ENCODE measurements at regions not wholly inside any gene's neighbourhood (a gene's known extent, or its start where the extent isn't known, plus 50 kb on each side); places are given as distances from the start of the nearest gene placed in this dataset.

GRCh38 chr9:31243386-31243785 is 1141.1 kb upstream of the ACO1 start:
- Mint-ChIP-seq H3K4me3 (ENCODE audit: unreplicated experiment) (no peak overlapping the region), H3K36me3 (ENCODE audit: insufficient read depth, unreplicated experiment) (peaks cover 4% of the 10 kb centered on the region), H3K27me3 (ENCODE audit: insufficient read depth, unreplicated experiment) (no peaks in the 10 kb centered on the region), H3K4me1 (ENCODE audit: low read depth, unreplicated experiment) (peaks cover 7% of the 10 kb centered on the region), H3K9me3 (ENCODE audit: unreplicated experiment) (peaks cover 9% of the 10 kb centered on the region), H3K27ac (ENCODE audit: unreplicated experiment) (no peak overlapping the region)
- no peak for DNase-seq
- POLR2A ChIA-PET: no interaction called here
- no TSS peak for BruUV-seq (replicated peaks)
- Histone ChIP-seq H3K27me3 (replicated peaks; ENCODE audit: control insufficient read depth, insufficient read depth, low read length) (no peaks in the 10 kb centered on the region), H3K4me3 (ENCODE audit: low read depth, low read length) (no peak overlapping the region), H3K4me1 (peaks cover 5% of the 10 kb centered on the region; the same call in 1 of the 2 replicates), H3K9me3 (no peaks in the 10 kb centered on the region), H3K36me3 (ENCODE audit: control insufficient read depth, insufficient read depth, low read length) (no peaks in the 10 kb centered on the region)
- CTCF ChIA-PET: no interaction called here
- TF ChIP-seq, protein P1, sequence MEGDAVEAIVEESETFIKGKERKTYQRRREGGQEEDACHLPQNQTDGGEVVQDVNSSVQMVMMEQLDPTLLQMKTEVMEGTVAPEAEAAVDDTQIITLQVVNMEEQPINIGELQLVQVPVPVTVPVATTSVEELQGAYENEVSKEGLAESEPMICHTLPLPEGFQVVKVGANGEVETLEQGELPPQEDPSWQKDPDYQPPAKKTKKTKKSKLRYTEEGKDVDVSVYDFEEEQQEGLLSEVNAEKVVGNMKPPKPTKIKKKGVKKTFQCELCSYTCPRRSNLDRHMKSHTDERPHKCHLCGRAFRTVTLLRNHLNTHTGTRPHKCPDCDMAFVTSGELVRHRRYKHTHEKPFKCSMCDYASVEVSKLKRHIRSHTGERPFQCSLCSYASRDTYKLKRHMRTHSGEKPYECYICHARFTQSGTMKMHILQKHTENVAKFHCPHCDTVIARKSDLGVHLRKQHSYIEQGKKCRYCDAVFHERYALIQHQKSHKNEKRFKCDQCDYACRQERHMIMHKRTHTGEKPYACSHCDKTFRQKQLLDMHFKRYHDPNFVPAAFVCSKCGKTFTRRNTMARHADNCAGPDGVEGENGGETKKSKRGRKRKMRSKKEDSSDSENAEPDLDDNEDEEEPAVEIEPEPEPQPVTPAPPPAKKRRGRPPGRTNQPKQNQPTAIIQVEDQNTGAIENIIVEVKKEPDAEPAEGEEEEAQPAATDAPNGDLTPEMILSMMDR (IDR thresholded peaks at IDR 0.05; ENCODE audit: insufficient read depth in 1 of 2, low read depth in 1 of 2, low read length in 1 of 2, severe bottlenecking in 1 of 2, unreplicated experiment in 1 of 2): no peak
- intact Hi-C loops (cut with micrococcal nuclease; ENCODE audit: unreplicated experiment): no loop called here

GRCh38 chr9:31248156-31248555 is 1136.3 kb upstream of the ACO1 start:
- DNase-seq: no peak
- H3K27me3 Mint-ChIP-seq (ENCODE audit: insufficient read depth, unreplicated experiment): no peaks in the 10 kb centered on the region

DNA sequence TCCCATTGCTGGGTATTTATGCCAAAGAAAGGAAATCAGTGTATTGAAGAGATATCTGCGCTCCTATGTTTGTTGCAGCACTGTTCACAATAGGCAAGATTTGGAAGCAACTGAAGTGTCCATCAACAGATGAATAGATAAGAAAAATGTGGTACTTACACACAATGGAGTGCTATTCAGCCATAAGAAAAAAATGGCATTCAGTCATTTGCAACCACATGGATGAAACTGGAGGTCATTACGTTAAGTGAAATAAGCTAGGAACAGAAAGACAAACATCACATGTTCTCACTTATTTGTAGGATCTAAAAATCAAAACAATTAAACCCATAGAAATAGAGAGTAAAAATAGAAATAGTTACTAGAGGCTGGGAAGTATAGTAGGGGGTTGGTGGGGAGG is 1133.1 kb upstream of the ACO1 start:
- Histone ChIP-seq H3K4me1 (no peaks in the 10 kb centered on the region), H3K36me3 (ENCODE audit: control insufficient read depth, insufficient read depth, low read length) (no peaks in the 10 kb centered on the region), H3K27me3 (replicated peaks; ENCODE audit: control insufficient read depth, insufficient read depth, low read length) (no peaks in the 10 kb centered on the region), H3K4me3 (ENCODE audit: low read depth, low read length) (no peak overlapping the region), H3K9me3 (no peaks in the 10 kb centered on the region)
- Mint-ChIP-seq H3K27ac (ENCODE audit: unreplicated experiment) (no peak overlapping the region), H3K9me3 (ENCODE audit: unreplicated experiment) (peaks cover 9% of the 10 kb centered on the region), H3K4me3 (ENCODE audit: unreplicated experiment) (no peak overlapping the region), H3K27me3 (ENCODE audit: insufficient read depth, unreplicated experiment) (no peaks in the 10 kb centered on the region), H3K4me1 (ENCODE audit: low read depth, unreplicated experiment) (no peaks in the 10 kb centered on the region), H3K36me3 (ENCODE audit: insufficient read depth, unreplicated experiment) (peaks cover 4% of the 10 kb centered on the region)
- ChIA-PET POLR2A (no interaction called here), CTCF (no interaction called here)
- intact Hi-C loops (cut with micrococcal nuclease; ENCODE audit: unreplicated experiment): no loop called here
- no TSS peak for BruUV-seq (replicated peaks)
- DNase-seq: no peak
- TF ChIP-seq, protein P1 (IDR thresholded peaks at IDR 0.05; ENCODE audit: insufficient read depth in 1 of 2, low read depth in 1 of 2, low read length in 1 of 2, severe bottlenecking in 1 of 2, unreplicated experiment in 1 of 2): no peak

More at GRCh38 chr9:31248156-31248555, 1136.3 kb upstream of the ACO1 start:
- TF ChIP-seq, protein P1 (IDR thresholded peaks at IDR 0.05; ENCODE audit: insufficient read depth in 1 of 2, low read depth in 1 of 2, low read length in 1 of 2, severe bottlenecking in 1 of 2, unreplicated experiment in 1 of 2): no peak
- Histone ChIP-seq H3K4me1 (no peaks in the 10 kb centered on the region), H3K4me3 (ENCODE audit: low read depth, low read length) (no peak overlapping the region), H3K9me3 (no peaks in the 10 kb centered on the region), H3K36me3 (ENCODE audit: control insufficient read depth, insufficient read depth, low read length) (no peaks in the 10 kb centered on the region), H3K27me3 (replicated peaks; ENCODE audit: control insufficient read depth, insufficient read depth, low read length) (no peaks in the 10 kb centered on the region)
- ChIA-PET POLR2A (no interaction called here), CTCF (no interaction called here)
- intact Hi-C loops (cut with micrococcal nuclease; ENCODE audit: unreplicated experiment): no loop called here
- peaks cover 9% of the 10 kb centered on the region for H3K9me3 Mint-ChIP-seq (ENCODE audit: unreplicated experiment)
- no peak overlapping the region for H3K27ac Mint-ChIP-seq (ENCODE audit: unreplicated experiment)
- no peak overlapping the region for H3K4me3 Mint-ChIP-seq (ENCODE audit: unreplicated experiment)
- peaks cover 7% of the 10 kb centered on the region for H3K4me1 Mint-ChIP-seq (ENCODE audit: low read depth, unreplicated experiment)
- peaks cover 4% of the 10 kb centered on the region for H3K36me3 Mint-ChIP-seq (ENCODE audit: insufficient read depth, unreplicated experiment)
- no TSS peak for BruUV-seq (replicated peaks)
